WTC11 (cell line): ENCODE measurements at regions not wholly inside any gene's neighbourhood (a gene's known extent, or its start where the extent isn't known, plus 50 kb on each side); places are given as distances from the start of the nearest gene placed in this dataset.

Experiments
- ATAC-seq: fragments of 200-7000 bp; cut with Tn5 transposase; 2 replicates; pipeline ENCODE4 v1.10.0; 2021; ENCODE audit warnings: mild to moderate bottlenecking, moderate library complexity
- CTCF ChIA-PET: fragments of 300-600 bp; sonication (Branson Sonifier 250); formaldehyde crosslinking; loops from one replicate; lab custom pipeline; 2021; ENCODE audit warnings: antibody characterized with exemption; lab: Charles Lee
- POLR2A ChIA-PET: fragments of 350-600 bp; sonication (Branson Sonifier 250); formaldehyde crosslinking; loops from one replicate; lab custom pipeline; 2021; ENCODE audit warnings: antibody characterized with exemption; lab: Charles Lee
- DNase-seq: peaks from one replicate; pipeline ENCODE4 v3.0.0; 2021; ENCODE audit warnings: low spot score
- H3K27ac Mint-ChIP-seq: 2 replicates; pipeline ENCODE4 v1.8.0; 2021; ENCODE audit warnings: mixed read lengths
- H3K27me3 Mint-ChIP-seq: 2 replicates; pipeline ENCODE4 v1.8.0; 2021; ENCODE audit warnings: low read depth, mild to moderate bottlenecking, moderate library complexity, mixed read lengths
- H3K36me3 Mint-ChIP-seq: 2 replicates; pipeline ENCODE4 v1.8.0; 2021; ENCODE audit warnings: mixed read lengths
- H3K4me1 Mint-ChIP-seq: 2 replicates; pipeline ENCODE4 v1.8.0; 2022; ENCODE audit warnings: mixed read lengths
- H3K4me3 Mint-ChIP-seq: 2 replicates; pipeline ENCODE4 v1.8.0; 2021; ENCODE audit warnings: mild to moderate bottlenecking, moderate library complexity, mixed read lengths
- H3K9me3 Mint-ChIP-seq: 2 replicates; pipeline ENCODE4 v1.8.0; 2021; ENCODE audit warnings: mixed read lengths
- CBFB ChIP-seq: sonication (generic); formaldehyde crosslinking; IDR thresholded peaks from 2 replicates; pipeline ENCODE4 v1.8.1; 2022; ENCODE audit warnings: mild to moderate bottlenecking, low read depth, missing genetic modification reagents
- E2F5 ChIP-seq: sonication (generic); formaldehyde crosslinking; IDR thresholded peaks from 2 replicates; pipeline ENCODE4 v1.8.1; 2022; ENCODE audit warnings: mild to moderate bottlenecking, moderate library complexity, missing genetic modification reagents
- FOXK1 ChIP-seq: sonication (generic); formaldehyde crosslinking; IDR thresholded peaks from 2 replicates; pipeline ENCODE4 v1.8.0; 2022; ENCODE audit warnings: mild to moderate bottlenecking, moderate library complexity, missing genetic modification reagents
- FOXP4 ChIP-seq: sonication (generic); formaldehyde crosslinking; IDR thresholded peaks from 2 replicates; pipeline ENCODE4 v1.8.0; 2022; ENCODE audit warnings: mild to moderate bottlenecking, missing genetic modification reagents
- NR1H2 ChIP-seq: sonication (generic); formaldehyde crosslinking; IDR thresholded peaks from 2 replicates; pipeline ENCODE4 v1.9.0; 2021; ENCODE audit warnings: mild to moderate bottlenecking, moderate library complexity, missing genetic modification reagents
- NR2C2 ChIP-seq: sonication (generic); formaldehyde crosslinking; IDR thresholded peaks from 2 replicates; pipeline ENCODE4 v1.8.0; 2022; ENCODE audit warnings: mild to moderate bottlenecking, missing genetic modification reagents
- NR3C1 ChIP-seq: sonication (generic); formaldehyde crosslinking; conservative IDR thresholded peaks from 2 replicates; pipeline ENCODE4 v1.8.1; 2023; ENCODE audit warnings: low read depth, mild to moderate bottlenecking, missing genetic modification reagents
- SOX15 ChIP-seq: fragments of 250-450 bp; sonication (Bioruptor Pico); IDR thresholded peaks from 2 replicates; pipeline ENCODE4 v1.9.0; 2021; ENCODE audit warnings: mild to moderate bottlenecking
- ZNF219 ChIP-seq: sonication (generic); formaldehyde crosslinking; IDR thresholded peaks from 2 replicates; pipeline ENCODE4 v1.8.0; 2023; ENCODE audit warnings: missing genetic modification reagents, mild to moderate bottlenecking, borderline replicate concordance
- ZNF416 ChIP-seq: fragments of 250-450 bp; sonication (Bioruptor Pico); IDR thresholded peaks from 2 replicates; pipeline ENCODE4 v1.9.0; 2021; ENCODE audit warnings: mild to moderate bottlenecking, inconsistent platforms
- ZSCAN18 ChIP-seq: fragments of 250-450 bp; sonication (Bioruptor Pico); IDR thresholded peaks from 2 replicates; pipeline ENCODE4 v2.1.2; 2022; ENCODE audit warnings: mild to moderate bottlenecking, moderate library complexity
- TF ChIP-seq, protein P1 (sequence below): sonication (generic); formaldehyde crosslinking; conservative IDR thresholded peaks from 2 replicates; pipeline ENCODE4 v1.8.1; 2023; ENCODE audit warnings: mild to moderate bottlenecking, low read depth, missing genetic modification reagents, moderate library complexity
- TF ChIP-seq, protein P2 (sequence below): sonication (generic); formaldehyde crosslinking; IDR thresholded peaks from 2 replicates; pipeline ENCODE4 v1.8.1; 2023; ENCODE audit warnings: mild to moderate bottlenecking, moderate library complexity, missing genetic modification reagents
- TF ChIP-seq, protein P3 (sequence below): sonication (generic); formaldehyde crosslinking; IDR thresholded peaks from 2 replicates; pipeline ENCODE4 v1.8.0; 2023; ENCODE audit warnings: mild to moderate bottlenecking, missing genetic modification reagents
- TF ChIP-seq, protein P4 (sequence below): fragments of 250-450 bp; sonication (Bioruptor Pico); IDR thresholded peaks from 2 replicates; pipeline ENCODE4 v1.9.0; 2021; ENCODE audit warnings: mild to moderate bottlenecking

GRCh38 chr5:101012880-101013279 is 109.8 kb upstream of the ST8SIA4 start (continued):
- no peak for TF ChIP-seq ZNF219 (CRISPR knock-in tag)
- TF ChIP-seq, protein P1, sequence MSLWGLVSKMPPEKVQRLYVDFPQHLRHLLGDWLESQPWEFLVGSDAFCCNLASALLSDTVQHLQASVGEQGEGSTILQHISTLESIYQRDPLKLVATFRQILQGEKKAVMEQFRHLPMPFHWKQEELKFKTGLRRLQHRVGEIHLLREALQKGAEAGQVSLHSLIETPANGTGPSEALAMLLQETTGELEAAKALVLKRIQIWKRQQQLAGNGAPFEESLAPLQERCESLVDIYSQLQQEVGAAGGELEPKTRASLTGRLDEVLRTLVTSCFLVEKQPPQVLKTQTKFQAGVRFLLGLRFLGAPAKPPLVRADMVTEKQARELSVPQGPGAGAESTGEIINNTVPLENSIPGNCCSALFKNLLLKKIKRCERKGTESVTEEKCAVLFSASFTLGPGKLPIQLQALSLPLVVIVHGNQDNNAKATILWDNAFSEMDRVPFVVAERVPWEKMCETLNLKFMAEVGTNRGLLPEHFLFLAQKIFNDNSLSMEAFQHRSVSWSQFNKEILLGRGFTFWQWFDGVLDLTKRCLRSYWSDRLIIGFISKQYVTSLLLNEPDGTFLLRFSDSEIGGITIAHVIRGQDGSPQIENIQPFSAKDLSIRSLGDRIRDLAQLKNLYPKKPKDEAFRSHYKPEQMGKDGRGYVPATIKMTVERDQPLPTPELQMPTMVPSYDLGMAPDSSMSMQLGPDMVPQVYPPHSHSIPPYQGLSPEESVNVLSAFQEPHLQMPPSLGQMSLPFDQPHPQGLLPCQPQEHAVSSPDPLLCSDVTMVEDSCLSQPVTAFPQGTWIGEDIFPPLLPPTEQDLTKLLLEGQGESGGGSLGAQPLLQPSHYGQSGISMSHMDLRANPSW (CRISPR knock-in tag): no peak
- TF ChIP-seq NR2C2 (CRISPR knock-in tag): no peak
- no peak for TF ChIP-seq CBFB
- TF ChIP-seq NR3C1 (CRISPR knock-in tag): no peak
- no peak for TF ChIP-seq E2F5

DNA sequence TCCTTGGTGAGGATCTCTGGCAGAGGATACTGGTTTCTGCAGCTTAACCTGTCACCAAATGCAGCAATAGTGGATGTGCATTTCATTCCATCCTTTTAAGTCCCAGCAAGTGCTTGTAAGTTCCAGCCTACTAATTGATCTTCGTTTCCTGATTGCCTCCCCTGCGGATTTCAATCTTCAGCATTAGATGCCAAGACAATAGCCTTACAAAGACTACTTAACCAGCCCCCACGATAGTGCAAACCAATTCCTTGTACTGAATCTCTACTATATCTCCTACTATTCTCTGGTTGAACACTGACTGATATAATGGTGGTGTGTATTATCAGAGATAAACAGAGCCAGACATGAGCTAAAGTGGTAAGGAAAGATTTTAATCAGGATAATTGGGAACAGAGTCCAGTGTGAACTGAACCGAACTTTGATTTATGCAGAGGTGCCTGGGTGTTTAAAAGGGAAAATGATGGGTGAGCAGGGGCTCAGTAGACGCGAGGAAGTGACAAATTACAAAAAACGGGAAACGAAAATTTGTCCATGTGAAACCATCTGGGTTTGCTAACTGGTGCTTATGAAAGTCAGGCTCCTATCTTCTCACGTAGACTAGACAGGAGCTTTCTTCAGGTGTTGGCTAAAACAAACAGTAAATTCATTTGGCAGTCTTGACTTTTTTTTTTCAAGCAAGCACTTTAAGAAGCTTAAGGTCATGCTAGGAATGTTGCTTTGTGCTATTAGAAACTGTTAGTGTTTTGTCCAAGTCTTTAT is 106.9 kb upstream of the ST8SIA4 start:
- ATAC-seq (peak; percentile 51; the same call in 1 of the 2 replicates), DNase-seq (no peak)
- H3K9me3 Mint-ChIP-seq: peaks cover 10% of the 10 kb centered on the region
- CTCF ChIA-PET: interaction anchor here (1.0 kb wide), 1 partner anchor 338 kb away, joined by 5 read pairs; no protein-coding TSS in a partner anchor
- POLR2A ChIA-PET: interaction anchor here (0.7 kb wide), 1 partner anchor 392 kb away, joined by 8 read pairs; no protein-coding TSS in a partner anchor
- no peaks in the 10 kb centered on the region for H3K36me3 Mint-ChIP-seq
- H3K27me3 Mint-ChIP-seq: no peaks in the 10 kb centered on the region
- H3K4me3 Mint-ChIP-seq: no peak overlapping the region
- no peak overlapping the region for H3K27ac Mint-ChIP-seq
- peaks cover 12% of the 10 kb centered on the region for H3K4me1 Mint-ChIP-seq
- TF ChIP-seq, protein P2, sequence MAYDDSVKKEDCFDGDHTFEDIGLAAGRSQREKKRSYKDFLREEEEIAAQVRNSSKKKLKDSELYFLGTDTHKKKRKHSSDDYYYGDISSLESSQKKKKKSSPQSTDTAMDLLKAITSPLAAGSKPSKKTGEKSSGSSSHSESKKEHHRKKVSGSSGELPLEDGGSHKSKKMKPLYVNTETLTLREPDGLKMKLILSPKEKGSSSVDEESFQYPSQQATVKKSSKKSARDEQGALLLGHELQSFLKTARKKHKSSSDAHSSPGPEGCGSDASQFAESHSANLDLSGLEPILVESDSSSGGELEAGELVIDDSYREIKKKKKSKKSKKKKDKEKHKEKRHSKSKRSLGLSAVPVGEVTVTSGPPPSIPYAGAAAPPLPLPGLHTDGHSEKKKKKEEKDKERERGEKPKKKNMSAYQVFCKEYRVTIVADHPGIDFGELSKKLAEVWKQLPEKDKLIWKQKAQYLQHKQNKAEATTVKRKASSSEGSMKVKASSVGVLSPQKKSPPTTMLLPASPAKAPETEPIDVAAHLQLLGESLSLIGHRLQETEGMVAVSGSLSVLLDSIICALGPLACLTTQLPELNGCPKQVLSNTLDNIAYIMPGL (CRISPR knock-in tag): no peak
- TF ChIP-seq NR1H2 (no peak), SOX15 (CRISPR knock-in tag) (no peak), ZSCAN18 (CRISPR knock-in tag) (no peak), ZNF416 (CRISPR knock-in tag) (no peak), E2F5 (no peak), FOXP4 (CRISPR knock-in tag) (no peak), FOXK1 (CRISPR knock-in tag) (no peak)
- TF ChIP-seq, protein P3, sequence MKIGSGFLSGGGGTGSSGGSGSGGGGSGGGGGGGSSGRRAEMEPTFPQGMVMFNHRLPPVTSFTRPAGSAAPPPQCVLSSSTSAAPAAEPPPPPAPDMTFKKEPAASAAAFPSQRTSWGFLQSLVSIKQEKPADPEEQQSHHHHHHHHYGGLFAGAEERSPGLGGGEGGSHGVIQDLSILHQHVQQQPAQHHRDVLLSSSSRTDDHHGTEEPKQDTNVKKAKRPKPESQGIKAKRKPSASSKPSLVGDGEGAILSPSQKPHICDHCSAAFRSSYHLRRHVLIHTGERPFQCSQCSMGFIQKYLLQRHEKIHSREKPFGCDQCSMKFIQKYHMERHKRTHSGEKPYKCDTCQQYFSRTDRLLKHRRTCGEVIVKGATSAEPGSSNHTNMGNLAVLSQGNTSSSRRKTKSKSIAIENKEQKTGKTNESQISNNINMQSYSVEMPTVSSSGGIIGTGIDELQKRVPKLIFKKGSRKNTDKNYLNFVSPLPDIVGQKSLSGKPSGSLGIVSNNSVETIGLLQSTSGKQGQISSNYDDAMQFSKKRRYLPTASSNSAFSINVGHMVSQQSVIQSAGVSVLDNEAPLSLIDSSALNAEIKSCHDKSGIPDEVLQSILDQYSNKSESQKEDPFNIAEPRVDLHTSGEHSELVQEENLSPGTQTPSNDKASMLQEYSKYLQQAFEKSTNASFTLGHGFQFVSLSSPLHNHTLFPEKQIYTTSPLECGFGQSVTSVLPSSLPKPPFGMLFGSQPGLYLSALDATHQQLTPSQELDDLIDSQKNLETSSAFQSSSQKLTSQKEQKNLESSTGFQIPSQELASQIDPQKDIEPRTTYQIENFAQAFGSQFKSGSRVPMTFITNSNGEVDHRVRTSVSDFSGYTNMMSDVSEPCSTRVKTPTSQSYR (CRISPR knock-in tag): no peak
- TF ChIP-seq, protein P4, sequence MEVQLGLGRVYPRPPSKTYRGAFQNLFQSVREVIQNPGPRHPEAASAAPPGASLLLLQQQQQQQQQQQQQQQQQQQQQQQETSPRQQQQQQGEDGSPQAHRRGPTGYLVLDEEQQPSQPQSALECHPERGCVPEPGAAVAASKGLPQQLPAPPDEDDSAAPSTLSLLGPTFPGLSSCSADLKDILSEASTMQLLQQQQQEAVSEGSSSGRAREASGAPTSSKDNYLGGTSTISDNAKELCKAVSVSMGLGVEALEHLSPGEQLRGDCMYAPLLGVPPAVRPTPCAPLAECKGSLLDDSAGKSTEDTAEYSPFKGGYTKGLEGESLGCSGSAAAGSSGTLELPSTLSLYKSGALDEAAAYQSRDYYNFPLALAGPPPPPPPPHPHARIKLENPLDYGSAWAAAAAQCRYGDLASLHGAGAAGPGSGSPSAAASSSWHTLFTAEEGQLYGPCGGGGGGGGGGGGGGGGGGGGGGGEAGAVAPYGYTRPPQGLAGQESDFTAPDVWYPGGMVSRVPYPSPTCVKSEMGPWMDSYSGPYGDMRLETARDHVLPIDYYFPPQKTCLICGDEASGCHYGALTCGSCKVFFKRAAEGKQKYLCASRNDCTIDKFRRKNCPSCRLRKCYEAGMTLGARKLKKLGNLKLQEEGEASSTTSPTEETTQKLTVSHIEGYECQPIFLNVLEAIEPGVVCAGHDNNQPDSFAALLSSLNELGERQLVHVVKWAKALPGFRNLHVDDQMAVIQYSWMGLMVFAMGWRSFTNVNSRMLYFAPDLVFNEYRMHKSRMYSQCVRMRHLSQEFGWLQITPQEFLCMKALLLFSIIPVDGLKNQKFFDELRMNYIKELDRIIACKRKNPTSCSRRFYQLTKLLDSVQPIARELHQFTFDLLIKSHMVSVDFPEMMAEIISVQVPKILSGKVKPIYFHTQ (CRISPR knock-in tag): no peak
- TF ChIP-seq, protein P1 (CRISPR knock-in tag): no peak
